Kidney epithelial cell (primary cell): ENCODE measurements at regions not wholly inside any gene's neighbourhood (a gene's known extent, or its start where the extent isn't known, plus 50 kb on each side); places are given as distances from the start of the nearest gene placed in this dataset.
"Not testable (repeated sequence)": the region's sequence is repeated elsewhere in the genome, so short reads cannot be mapped to it uniquely, and the experiment has no call there.

ENCODE experiments used
- DNase-seq: peaks from one replicate; pipeline ENCODE4 v3.0.0-alpha.2; 2010; ENCODE audit warnings: low read depth
- H3K27me3 ChIP-seq: 2 replicates; pipeline ENCODE4 v1.6.0; 2011; ENCODE audit warnings: low read length; ENCODE audit not compliant: control insufficient read depth, insufficient read depth
- H3K36me3 ChIP-seq: 2 replicates; pipeline ENCODE4 v1.5.1; 2011; ENCODE audit warnings: low read length; ENCODE audit not compliant: control insufficient read depth, insufficient read depth
- H3K4me3 ChIP-seq: 2 replicates; pipeline ENCODE4 v1.5.1; 2011; ENCODE audit warnings: low read depth, mild to moderate bottlenecking, control low read depth, low read length

- not testable (repeated sequence) for H3K36me3 ChIP-seq, H3K4me3 ChIP-seq, DNase-seq, H3K27me3 ChIP-seq
These were observed 203.7 kb downstream of the BANP start for GRCh38 chr16:88154886-88155285.

- DNase-seq, H3K27me3 ChIP-seq, H3K36me3 ChIP-seq, H3K4me3 ChIP-seq: not testable (repeated sequence)
These were observed 204.4 kb downstream of the BANP start for GRCh38 chr16:88155681-88156080.

GRCh38 chr16:88156640-88157283 is 205.5 kb downstream of the BANP start:
- H3K4me3 ChIP-seq, H3K36me3 ChIP-seq, H3K27me3 ChIP-seq, DNase-seq: not testable (repeated sequence)

GRCh38 chr16:88157686-88158085 is 206.5 kb downstream of the BANP start:
- H3K27me3 ChIP-seq, DNase-seq, H3K36me3 ChIP-seq, H3K4me3 ChIP-seq: not testable (repeated sequence)

GRCh38 chr16:88158256-88159045 is 207.2 kb downstream of the BANP start:
- not testable (repeated sequence) for H3K27me3 ChIP-seq, H3K36me3 ChIP-seq, DNase-seq, H3K4me3 ChIP-seq

- not testable (repeated sequence) for H3K27me3 ChIP-seq, H3K4me3 ChIP-seq, DNase-seq, H3K36me3 ChIP-seq
These were observed 208.0 kb downstream of the BANP start for GRCh38 chr16:88159046-88159896.

GRCh38 chr16:88159897-88160335 is 208.7 kb downstream of the BANP start:
- H3K27me3 ChIP-seq, H3K4me3 ChIP-seq, DNase-seq, H3K36me3 ChIP-seq: not testable (repeated sequence)

- DNase-seq, H3K27me3 ChIP-seq, H3K4me3 ChIP-seq, H3K36me3 ChIP-seq: not testable (repeated sequence)
These were observed 210.0 kb downstream of the BANP start for GRCh38 chr16:88161191-88161590.

- not testable (repeated sequence) for DNase-seq
These were observed 210.5 kb downstream of the BANP start for GRCh38 chr16:88161623-88162275.

GRCh38 chr16:88162778-88163177 is 211.5 kb downstream of the BANP start:
- DNase-seq: not testable (repeated sequence)

More at GRCh38 chr16:88161623-88162275, 210.5 kb downstream of the BANP start:
- not testable (repeated sequence) for H3K27me3 ChIP-seq, H3K36me3 ChIP-seq, H3K4me3 ChIP-seq

GRCh38 chr16:88164196-88165039 is 213.2 kb downstream of the BANP start:
- not testable (repeated sequence) for H3K36me3 ChIP-seq, H3K27me3 ChIP-seq, H3K4me3 ChIP-seq, DNase-seq

More at GRCh38 chr16:88162778-88163177, 211.5 kb downstream of the BANP start:
- H3K4me3 ChIP-seq, H3K36me3 ChIP-seq, H3K27me3 ChIP-seq: not testable (repeated sequence)

GRCh38 chr16:88165040-88165544 is 213.9 kb downstream of the BANP start:
- H3K27me3 ChIP-seq, DNase-seq, H3K4me3 ChIP-seq, H3K36me3 ChIP-seq: not testable (repeated sequence)

GRCh38 chr16:88165683-88166082 is 214.4 kb downstream of the BANP start:
- H3K36me3 ChIP-seq, DNase-seq, H3K4me3 ChIP-seq, H3K27me3 ChIP-seq: not testable (repeated sequence)
